Hematopoietic multipotent progenitor cell treated with erythropoietin and hydrocortisone succinate and interleukin-3 and kit ligand, for 6 days (in vitro differentiated cells): ENCODE measurements at regions not wholly inside any gene's neighbourhood (a gene's known extent, or its start where the extent isn't known, plus 50 kb on each side); places are given as distances from the start of the nearest gene placed in this dataset.

ENCODE experiments used
- DNase-seq: peaks from one replicate; pipeline ENCODE4 v3.0.0-alpha.2; 2015

GRCh38 chr2:42108852-42109251 is 60.3 kb upstream of the EML4 start:
- DNase-seq, result no peak

GRCh38 chr2:42109959-42110640 is 59.1 kb upstream of the EML4 start:
- DNase-seq, result no peak

DNA sequence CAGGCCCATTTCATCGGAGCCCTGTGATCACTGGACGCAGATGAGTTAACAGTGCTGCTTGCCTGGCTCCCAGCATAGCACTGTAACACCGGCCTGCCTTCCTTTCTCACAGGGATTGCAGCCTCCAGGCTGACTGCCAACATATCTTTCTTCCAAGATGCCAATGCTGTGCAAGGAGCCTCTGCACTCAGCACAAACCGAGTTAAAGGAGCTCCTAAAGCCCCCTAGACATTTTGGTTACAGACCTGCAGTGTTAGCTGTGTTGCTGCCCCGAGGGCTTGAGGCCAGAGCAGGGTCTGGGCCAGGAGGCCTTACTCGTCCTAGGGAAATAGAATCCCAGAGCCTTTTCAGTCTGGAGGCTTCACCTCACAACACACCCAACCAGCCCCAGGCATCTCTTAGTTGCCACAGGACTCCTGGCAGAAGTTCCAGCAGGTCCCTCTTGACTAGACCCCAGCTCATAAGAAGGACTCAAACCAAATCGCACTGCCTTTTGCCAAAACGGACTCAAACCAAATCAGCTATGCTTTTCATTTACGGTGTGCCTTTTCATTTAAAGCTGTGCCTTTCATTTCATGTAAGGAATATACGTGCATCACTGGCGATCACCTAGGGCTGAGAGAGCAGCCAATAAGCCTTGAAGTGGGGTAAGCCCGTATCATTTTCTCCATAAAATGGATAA is 58.4 kb upstream of the EML4 start:
- DNase-seq, result no peak

- DNase-seq, result no peak
These were observed 56.7 kb upstream of the EML4 start for GRCh38 chr2:42112418-42112817.

- DNase-seq, result no peak
These were observed 55.7 kb upstream of the EML4 start for GRCh38 chr2:42113452-42113851.

- no peak for DNase-seq
These were observed 55.1 kb upstream of the EML4 start for GRCh38 chr2:42114091-42114490.

- DNase-seq, result no peak
These were observed 53.6 kb upstream of the EML4 start for GRCh38 chr2:42115588-42115987.

GRCh38 chr2:42116195-42117181 is 52.7 kb upstream of the EML4 start:
- no peak for DNase-seq

DNA sequence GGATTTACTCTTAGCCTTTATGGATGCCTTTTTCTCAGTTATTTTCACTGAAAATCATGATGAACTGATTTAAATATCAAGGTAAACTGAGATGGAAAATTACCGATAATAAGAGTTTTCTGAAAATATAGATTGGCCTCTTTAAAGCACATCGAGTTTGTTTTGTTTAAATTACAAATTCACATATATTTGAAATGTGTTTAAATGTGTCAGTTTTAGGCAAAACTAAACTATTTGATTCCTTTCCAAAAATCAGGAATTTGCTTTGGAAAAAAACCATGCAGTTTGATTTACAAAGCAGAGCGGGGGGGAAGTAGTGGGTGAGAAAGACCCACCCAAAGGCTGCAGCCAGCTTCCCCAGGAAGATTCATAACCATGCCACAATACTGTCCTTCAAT is 52.0 kb upstream of the EML4 start:
- no peak for DNase-seq

GRCh38 chr2:42117923-42118753 is 51.0 kb upstream of the EML4 start:
- peak; percentile 15 for DNase-seq

DNA sequence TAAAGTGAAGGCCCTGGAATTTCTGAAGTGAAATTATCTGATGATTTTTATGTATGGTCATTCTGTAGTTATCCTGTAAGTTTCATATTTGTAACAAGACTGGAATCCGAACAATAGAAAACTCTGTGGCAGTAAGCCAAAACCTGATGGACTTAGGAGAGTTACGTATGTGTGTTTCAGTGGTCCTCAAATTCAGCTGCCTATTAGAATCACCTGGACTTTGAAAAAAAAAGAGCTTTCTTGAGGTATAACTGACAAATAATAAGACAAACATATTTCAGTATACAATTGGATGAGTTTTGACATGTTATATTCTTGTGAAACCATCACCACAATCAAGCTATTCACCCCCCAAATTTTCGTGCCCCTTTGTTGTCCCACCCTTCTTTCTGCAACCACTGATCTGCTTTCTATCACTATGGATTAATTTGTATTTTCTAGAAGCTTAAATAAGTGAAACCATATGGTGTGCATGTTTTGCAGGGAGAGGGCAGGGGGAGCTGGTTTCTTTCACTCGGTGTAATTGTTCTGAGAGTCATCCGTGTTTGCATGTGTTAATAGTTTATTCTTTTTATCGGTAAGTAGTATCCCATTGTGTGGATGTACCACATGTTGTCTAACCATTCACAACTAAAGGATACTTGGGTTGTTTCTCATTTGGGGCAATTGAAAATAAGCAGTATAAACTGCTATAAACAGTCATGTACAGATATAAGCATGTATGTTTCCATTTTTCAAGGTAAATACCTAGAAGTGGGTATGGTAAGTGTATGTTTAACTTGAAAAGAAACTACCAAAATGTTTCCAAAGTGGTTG is 50.2 kb upstream of the EML4 start:
- DNase-seq, result no peak
